ENCODE measurements at regions not wholly inside any gene's neighbourhood (a gene's known extent, or its start where the extent isn't known, plus 50 kb on each side); places are given as distances from the start of the nearest gene placed in this dataset.

DNA sequence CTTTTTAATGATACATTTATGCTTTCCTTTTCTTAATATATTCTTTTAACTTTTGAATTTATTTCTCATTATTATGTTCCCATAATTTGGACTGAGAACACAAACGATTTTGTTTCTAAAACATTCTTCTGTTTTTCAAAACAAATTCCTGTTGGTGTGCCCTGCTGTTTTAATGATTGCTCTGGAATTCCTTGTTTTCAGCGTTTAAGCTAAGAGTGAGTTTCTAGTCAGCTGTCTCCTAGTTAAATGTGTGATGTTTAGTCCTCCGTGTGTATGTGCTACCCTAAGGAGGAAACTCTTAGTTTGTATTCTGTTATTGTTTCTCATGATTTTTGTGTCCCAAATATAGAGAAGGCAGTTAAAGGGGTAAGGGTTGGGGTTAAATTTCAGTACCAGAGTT lies 306.1 kb upstream of the RGS17 start:
- Histone ChIP-seq H3K27me3 (no peaks in the 10 kb centered on the region), H3K27ac (no peak overlapping the region), H3K9me3 (no peaks in the 10 kb centered on the region), H3K4me3 (no peak overlapping the region), H3K4me1 (no peaks in the 10 kb centered on the region), H3K36me3 (no peaks in the 10 kb centered on the region)
- no peak for DNase-seq
- TF ChIP-seq POLR2A (IDR thresholded peaks at IDR 0.05): no peak
- ATAC-seq (ENCODE audit: low FRiP score in 2 of 2): no peak
- WGBS, 2 donors: 28% methylated on average over 3 of the region's 3 CpGs

- Histone ChIP-seq H3K27ac (no peak overlapping the region), H3K4me1 (no peaks in the 10 kb centered on the region), H3K27me3 (no peaks in the 10 kb centered on the region), H3K36me3 (no peaks in the 10 kb centered on the region), H3K9me3 (no peaks in the 10 kb centered on the region), H3K4me3 (no peak overlapping the region)
- TF ChIP-seq POLR2AphosphoS5 (IDR thresholded peaks at IDR 0.05): no peak
- no peak for TF ChIP-seq POLR2A (IDR thresholded peaks at IDR 0.05)
- TF ChIP-seq EP300 (IDR thresholded peaks at IDR 0.05): no peak
- TF ChIP-seq, protein P1, sequence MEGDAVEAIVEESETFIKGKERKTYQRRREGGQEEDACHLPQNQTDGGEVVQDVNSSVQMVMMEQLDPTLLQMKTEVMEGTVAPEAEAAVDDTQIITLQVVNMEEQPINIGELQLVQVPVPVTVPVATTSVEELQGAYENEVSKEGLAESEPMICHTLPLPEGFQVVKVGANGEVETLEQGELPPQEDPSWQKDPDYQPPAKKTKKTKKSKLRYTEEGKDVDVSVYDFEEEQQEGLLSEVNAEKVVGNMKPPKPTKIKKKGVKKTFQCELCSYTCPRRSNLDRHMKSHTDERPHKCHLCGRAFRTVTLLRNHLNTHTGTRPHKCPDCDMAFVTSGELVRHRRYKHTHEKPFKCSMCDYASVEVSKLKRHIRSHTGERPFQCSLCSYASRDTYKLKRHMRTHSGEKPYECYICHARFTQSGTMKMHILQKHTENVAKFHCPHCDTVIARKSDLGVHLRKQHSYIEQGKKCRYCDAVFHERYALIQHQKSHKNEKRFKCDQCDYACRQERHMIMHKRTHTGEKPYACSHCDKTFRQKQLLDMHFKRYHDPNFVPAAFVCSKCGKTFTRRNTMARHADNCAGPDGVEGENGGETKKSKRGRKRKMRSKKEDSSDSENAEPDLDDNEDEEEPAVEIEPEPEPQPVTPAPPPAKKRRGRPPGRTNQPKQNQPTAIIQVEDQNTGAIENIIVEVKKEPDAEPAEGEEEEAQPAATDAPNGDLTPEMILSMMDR (IDR thresholded peaks at IDR 0.05): no peak
- 57 to 61% methylated on average over 5 of the region's 5 CpGs for WGBS, 2 donors
- DNase-seq (no peak), ATAC-seq (ENCODE audit: low FRiP score in 2 of 2) (no peak)
Observed at GRCh38 chr6:153436351-153436750, 305.3 kb upstream of the RGS17 start.

GRCh38 chr6:153435787-153436186 lies 304.7 kb upstream of the RGS17 start:
- DNase-seq: no peak
- Histone ChIP-seq H3K27me3 (no peaks in the 10 kb centered on the region), H3K4me3 (no peak overlapping the region), H3K9me3 (no peaks in the 10 kb centered on the region), H3K27ac (no peak overlapping the region), H3K4me1 (no peaks in the 10 kb centered on the region), H3K36me3 (no peaks in the 10 kb centered on the region)
- TF ChIP-seq POLR2AphosphoS5 (IDR thresholded peaks at IDR 0.05) (no peak), POLR2A (IDR thresholded peaks at IDR 0.05) (no peak), EP300 (IDR thresholded peaks at IDR 0.05) (no peak)
- TF ChIP-seq, protein P1 (IDR thresholded peaks at IDR 0.05): no peak
- no peak for ATAC-seq (ENCODE audit: low FRiP score in 2 of 2)

DNA sequence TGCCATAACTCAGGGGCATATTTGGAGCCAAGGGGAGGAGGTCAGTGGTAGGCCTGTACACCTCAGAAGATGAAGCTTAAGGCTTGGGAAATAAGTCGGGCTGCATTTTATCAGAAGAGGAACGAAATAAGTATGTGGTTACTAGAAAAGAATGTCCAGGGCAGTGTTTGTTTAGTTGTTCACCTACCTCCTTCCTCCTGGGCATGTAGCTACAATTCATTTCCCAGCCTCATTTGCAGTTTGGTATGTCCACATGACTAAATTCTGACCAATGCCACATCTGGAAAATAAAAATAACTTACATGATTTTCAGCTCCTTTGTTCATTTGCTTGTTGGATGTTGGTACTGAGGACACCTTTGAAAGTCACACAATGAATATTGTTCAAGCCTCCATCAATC lies 294.5 kb upstream of the RGS17 start:
- Histone ChIP-seq H3K4me1 (no peaks in the 10 kb centered on the region), H3K27me3 (no peaks in the 10 kb centered on the region), H3K36me3 (no peaks in the 10 kb centered on the region), H3K27ac (no peak overlapping the region), H3K4me3 (no peak overlapping the region), H3K9me3 (no peaks in the 10 kb centered on the region)
- TF ChIP-seq EP300 (IDR thresholded peaks at IDR 0.05) (no peak), POLR2AphosphoS5 (IDR thresholded peaks at IDR 0.05) (no peak), POLR2A (IDR thresholded peaks at IDR 0.05) (no peak)
- TF ChIP-seq, protein P1 (IDR thresholded peaks at IDR 0.05): no peak
- no peak for ATAC-seq (ENCODE audit: low FRiP score in 2 of 2)
- 34 to 52% methylated on average over 2 of the region's 2 CpGs for WGBS, 2 donors
- no peak for DNase-seq

- WGBS, 2 donors: 51 to 67% methylated on average over 5 of the region's 5 CpGs
- H3K27ac ChIP-seq: no peak overlapping the region
- no peaks in the 10 kb centered on the region for H3K36me3 ChIP-seq
- H3K27me3 ChIP-seq: no peaks in the 10 kb centered on the region
- TF ChIP-seq EP300 (IDR thresholded peaks at IDR 0.05) (no peak), POLR2AphosphoS5 (IDR thresholded peaks at IDR 0.05) (no peak), POLR2A (IDR thresholded peaks at IDR 0.05) (no peak)
- TF ChIP-seq, protein P1 (IDR thresholded peaks at IDR 0.05): no peak
- H3K4me1 ChIP-seq: no peaks in the 10 kb centered on the region
- H3K4me3 ChIP-seq: no peak overlapping the region
- no peaks in the 10 kb centered on the region for H3K9me3 ChIP-seq
- no peak for ATAC-seq (ENCODE audit: low FRiP score in 2 of 2)
- no peak for DNase-seq
Observed at GRCh38 chr6:153424719-153425400, 293.8 kb upstream of the RGS17 start.
